ENCODE measurements at regions not wholly inside any gene's neighbourhood (a gene's known extent, or its start where the extent isn't known, plus 50 kb on each side); places are given as distances from the start of the nearest gene placed in this dataset.
"Not testable (repeated sequence)": the region's sequence is repeated elsewhere in the genome, so short reads cannot be mapped to it uniquely, and the experiment has no call there.

- TF ChIP-seq RNF219 (CRISPR knock-in tag; IDR thresholded peaks at IDR 0.05) (no peak), ILF3 (IDR thresholded peaks at IDR 0.05; ENCODE audit: borderline replicate concordance) (no peak)
Measured at GRCh38 chr14:53714495-53715192, 242.0 kb downstream of the BMP4 start (continued).

DNA sequence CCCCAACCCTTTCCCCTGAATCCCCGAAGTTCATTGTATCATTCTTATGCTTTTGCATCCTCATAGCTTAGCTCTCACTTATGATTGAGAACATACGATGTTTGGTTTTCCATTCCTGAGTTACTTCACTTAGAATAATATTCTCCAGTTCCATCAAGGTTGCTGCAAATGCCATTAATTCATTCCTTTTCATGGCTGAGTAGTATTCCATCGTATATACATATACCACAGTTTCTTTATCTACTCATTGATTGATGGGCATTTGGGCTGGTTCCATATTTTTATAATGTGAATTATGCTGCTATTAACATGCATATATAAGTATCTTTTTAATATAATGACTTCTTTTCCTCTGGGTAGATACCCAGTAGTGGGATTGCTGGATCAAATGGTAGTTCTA, 243.7 kb downstream of the BMP4 start:
- DNase-seq (ENCODE audit: extremely low read depth in 1 of 4, low spot score in 3 of 4); H3K9me3 ChIP-seq (replicated peaks; ENCODE audit: control insufficient read depth, insufficient read depth, low read depth, low read length); H4K20me1 ChIP-seq (replicated peaks; ENCODE audit: control insufficient read depth, insufficient read depth, low read length); H3K4me1 ChIP-seq (replicated peaks in 1 of 2; ENCODE audit: control insufficient read depth in 2 of 2, insufficient read depth in 2 of 2, low read length in 2 of 2); H3K27ac ChIP-seq (ENCODE audit: extremely low read depth, low read depth, low read length); H3K9me1 ChIP-seq (ENCODE audit: control insufficient read depth, insufficient read depth, low read length); H3K36me3 ChIP-seq (ENCODE audit: control insufficient read depth, insufficient read depth, low read length); H3K4me3 ChIP-seq; intact Hi-C loops (cut with micrococcal nuclease); BruUV-seq (replicated peaks); FAIRE-seq; CTCF ChIA-PET (ENCODE audit: low intra/inter-chr PET ratio); H2AFZ ChIP-seq (ENCODE audit: low read depth, low read length); H3K79me2 ChIP-seq (ENCODE audit: control insufficient read depth, insufficient read depth, low read length); ATAC-seq; H3K27me3 ChIP-seq (ENCODE audit: control insufficient read depth in 2 of 2, insufficient read depth in 2 of 2, low read length in 2 of 2); H3K4me2 ChIP-seq (ENCODE audit: insufficient read depth, low read length); in situ Hi-C loops (cut with MboI); H3K9ac ChIP-seq (ENCODE audit: insufficient read depth in 1 of 2, low read depth in 2 of 2, low read length in 2 of 2): not testable (repeated sequence)
- POLR2A ChIA-PET = interaction anchor here (0.6 kb wide), 1 partner anchor 94 kb away, joined by 4 read pairs; no protein-coding TSS in a partner anchor
- 3% methylated on average over 3 of the region's 3 CpGs for WGBS (ENCODE audit: insufficient coverage, low coverage, missing lambda C conversion rate)
